ENCODE measurements at regions not wholly inside any gene's neighbourhood (a gene's known extent, or its start where the extent isn't known, plus 50 kb on each side); places are given as distances from the start of the nearest gene placed in this dataset.

DNA sequence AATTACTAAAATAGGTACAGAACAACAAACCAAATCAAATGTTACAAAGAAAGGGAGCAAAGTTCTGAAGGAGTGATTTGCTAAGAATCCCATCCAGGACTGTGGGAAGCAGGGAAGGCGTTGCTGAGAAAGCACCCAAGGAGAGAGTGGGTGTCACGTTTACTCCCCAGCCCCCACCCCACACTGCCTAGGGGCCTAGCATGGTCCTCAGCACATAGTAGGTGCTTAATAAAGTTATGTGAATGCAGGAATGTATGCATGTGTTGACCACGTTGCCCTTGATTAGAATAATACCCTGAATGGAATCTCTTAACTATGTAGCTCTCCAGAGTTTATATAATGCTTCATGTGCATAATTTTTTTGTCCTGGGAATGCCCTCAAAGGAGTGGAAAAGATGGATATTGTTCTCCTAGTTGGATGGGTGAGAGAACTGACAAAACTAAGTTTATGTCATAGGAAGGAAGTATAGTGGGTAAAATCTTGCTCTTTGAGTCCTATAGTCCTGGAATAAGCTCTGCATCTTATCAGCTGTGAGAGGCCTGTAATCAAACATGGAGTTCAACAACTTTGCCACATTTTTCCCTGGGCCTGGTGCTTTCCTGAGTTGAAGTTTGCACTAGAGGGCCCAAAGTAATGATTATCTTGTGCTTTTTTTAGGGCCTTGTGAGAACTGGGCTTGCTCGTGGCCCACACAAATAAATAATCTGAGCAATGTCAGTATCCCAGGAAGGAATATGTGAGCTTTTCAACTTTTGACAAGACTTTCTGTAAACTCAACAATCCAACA lies 53.8 kb upstream of the LMO2 start (continued):
- TF ChIP-seq ZNF318 (IDR thresholded peaks at IDR 0.05; ENCODE audit: borderline replicate concordance in 1 of 2, low read depth in 1 of 2) (no peak), ZNF444 (CRISPR knock-in tag; IDR thresholded peaks at IDR 0.05) (no peak), JUNB (CRISPR knock-in tag; conservative IDR thresholded peaks at IDR 0.05) (no peak), ILF3 (IDR thresholded peaks at IDR 0.05; ENCODE audit: borderline replicate concordance) (no peak), HMG20B (CRISPR knock-in tag; IDR thresholded peaks at IDR 0.05) (no peak), ETV5 (CRISPR knock-in tag; IDR thresholded peaks at IDR 0.05; ENCODE audit: low read depth) (no peak), RNF2 (IDR thresholded peaks at IDR 0.05) (no peak), GTF2A2 (tag; IDR thresholded peaks at IDR 0.05) (no peak), ELF2 (CRISPR knock-in tag; IDR thresholded peaks at IDR 0.05) (no peak), MBD2 (IDR thresholded peaks at IDR 0.05; ENCODE audit: borderline replicate concordance, low read depth) (no peak), GTF2E2 (tag; IDR thresholded peaks at IDR 0.05) (no peak), CBX2 (IDR thresholded peaks at IDR 0.05; ENCODE audit: insufficient read depth, low read length, poor library complexity, severe bottlenecking) (no peak), ZNF609 (CRISPR knock-in tag; IDR thresholded peaks at IDR 0.05; ENCODE audit: borderline replicate concordance) (no peak)
- TF ChIP-seq, protein P1, sequence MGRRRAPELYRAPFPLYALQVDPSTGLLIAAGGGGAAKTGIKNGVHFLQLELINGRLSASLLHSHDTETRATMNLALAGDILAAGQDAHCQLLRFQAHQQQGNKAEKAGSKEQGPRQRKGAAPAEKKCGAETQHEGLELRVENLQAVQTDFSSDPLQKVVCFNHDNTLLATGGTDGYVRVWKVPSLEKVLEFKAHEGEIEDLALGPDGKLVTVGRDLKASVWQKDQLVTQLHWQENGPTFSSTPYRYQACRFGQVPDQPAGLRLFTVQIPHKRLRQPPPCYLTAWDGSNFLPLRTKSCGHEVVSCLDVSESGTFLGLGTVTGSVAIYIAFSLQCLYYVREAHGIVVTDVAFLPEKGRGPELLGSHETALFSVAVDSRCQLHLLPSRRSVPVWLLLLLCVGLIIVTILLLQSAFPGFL (CRISPR knock-in tag; IDR thresholded peaks at IDR 0.05) = no peak

All from K562 (cell line).